GM12801 (cell line): ENCODE measurements at regions not wholly inside any gene's neighbourhood (a gene's known extent, or its start where the extent isn't known, plus 50 kb on each side); places are given as distances from the start of the nearest gene placed in this dataset.

Experiments
- CTCF ChIP-seq: IDR thresholded peaks from one replicate; pipeline ENCODE4 v1.5.1; 2011; ENCODE audit warnings: control low read depth; ENCODE audit not compliant: insufficient read length; ENCODE audit errors: extremely low read depth

- TF ChIP-seq CTCF, result no peak
Measured at GRCh38 chr10:113261161-113261560, 291.7 kb upstream of the HABP2 start.

DNA sequence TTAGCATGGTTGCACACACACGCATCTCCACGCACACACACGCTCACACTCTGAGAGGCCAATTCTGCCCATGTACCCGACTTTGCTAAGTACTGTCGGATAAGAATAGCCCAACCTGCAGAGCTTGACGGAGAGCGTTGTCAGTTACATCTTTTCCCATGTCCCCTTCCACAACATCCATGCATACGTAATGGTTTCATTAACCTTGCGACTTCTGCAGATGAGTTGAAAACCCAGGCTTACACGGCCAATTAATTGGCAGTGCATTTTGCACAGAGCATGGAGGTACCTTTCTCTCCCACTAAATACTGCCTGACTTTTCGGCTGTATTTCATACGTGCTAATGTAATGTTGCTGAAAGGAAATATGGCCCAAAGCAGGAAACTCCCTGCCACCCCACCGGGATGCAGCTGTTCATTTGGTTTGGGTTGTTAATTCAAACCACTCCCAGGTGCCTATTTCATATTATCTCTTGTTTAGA, 291.2 kb upstream of the HABP2 start:
- no peak for TF ChIP-seq CTCF

DNA sequence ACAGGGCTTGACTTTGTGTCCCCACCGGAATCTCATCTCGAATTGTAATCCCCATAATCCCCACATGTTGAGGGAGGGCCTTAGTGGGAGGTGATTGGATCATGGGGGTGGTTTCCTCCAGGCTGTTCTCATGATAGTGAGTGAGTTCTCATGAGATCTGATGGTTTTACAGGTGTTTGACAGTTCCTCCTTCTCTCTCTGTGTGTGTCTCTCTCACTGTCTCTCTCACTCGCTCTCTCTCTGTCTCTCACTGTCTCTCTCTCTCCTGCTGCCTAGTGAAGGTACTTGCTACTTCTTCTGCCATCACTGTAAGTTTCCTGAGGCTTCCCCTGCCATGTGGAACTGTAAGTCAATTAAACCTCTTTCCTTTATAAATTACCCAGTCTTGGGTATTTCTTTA, 289.8 kb upstream of the HABP2 start:
- no peak for TF ChIP-seq CTCF

- TF ChIP-seq CTCF, result no peak
Measured at GRCh38 chr10:113264333-113265131, 288.3 kb upstream of the HABP2 start.

DNA sequence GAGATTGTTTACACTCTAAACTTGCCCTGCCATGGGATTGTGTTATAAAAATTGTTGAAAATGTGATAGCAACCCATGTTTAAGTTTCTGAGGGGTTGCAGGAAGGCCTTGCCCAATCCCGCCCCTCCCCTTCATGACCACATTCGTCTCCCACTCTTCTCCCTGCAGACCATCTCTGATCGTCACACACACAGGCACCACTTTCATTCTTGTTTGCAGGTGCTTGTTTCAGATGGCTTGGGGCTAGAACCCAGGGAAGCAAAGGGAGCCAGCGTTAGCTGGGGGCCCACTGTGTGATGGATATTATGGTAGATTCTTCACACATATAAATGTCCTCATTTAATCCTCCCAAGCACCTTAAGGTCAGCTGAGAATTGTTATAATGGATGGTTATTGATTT, 286.7 kb upstream of the HABP2 start:
- no peak for TF ChIP-seq CTCF

DNA sequence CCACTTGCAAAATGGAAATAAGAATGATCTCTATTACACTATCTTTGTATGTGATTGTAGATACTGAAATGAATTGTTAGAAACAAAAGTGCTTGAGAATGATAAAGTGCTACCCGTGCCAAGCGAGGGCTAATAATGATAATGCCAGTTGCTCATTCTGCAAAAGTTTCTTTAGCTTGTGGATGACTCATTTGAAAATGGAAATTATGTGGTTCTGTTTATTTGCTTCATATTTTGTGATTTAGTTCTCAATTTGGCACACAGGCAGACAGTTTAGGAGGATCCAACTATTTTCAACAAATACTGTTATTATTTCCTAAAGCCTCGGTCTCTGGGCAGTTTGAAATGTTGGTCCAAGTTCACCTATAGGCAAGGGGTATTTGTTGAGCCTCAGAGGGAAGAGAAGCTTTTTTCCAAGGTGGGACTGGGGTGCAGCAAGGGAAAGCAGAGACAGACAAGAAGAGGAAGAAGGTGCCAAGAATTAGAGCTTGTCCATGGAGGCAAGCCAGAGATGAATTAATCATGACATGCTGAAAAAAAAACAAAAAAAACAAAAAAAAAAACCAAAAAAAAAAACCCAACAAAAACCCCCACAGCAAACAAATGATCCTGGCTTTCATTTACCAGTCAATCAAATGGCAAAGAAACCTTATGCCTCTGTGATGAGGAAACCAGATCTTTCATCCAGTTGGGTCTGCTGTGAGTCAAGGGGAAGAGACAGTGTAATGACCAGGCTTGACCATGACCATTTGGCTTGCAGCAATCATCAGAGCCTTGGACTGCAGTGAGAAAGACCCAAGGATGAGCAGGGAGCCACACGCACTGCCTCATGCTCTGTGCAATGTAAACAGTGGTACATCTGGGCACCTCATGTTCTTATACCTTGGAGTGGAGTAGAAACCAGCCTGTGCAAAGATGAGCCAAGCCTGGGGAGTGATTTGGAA, 285.0 kb upstream of the HABP2 start:
- no peak for TF ChIP-seq CTCF

DNA sequence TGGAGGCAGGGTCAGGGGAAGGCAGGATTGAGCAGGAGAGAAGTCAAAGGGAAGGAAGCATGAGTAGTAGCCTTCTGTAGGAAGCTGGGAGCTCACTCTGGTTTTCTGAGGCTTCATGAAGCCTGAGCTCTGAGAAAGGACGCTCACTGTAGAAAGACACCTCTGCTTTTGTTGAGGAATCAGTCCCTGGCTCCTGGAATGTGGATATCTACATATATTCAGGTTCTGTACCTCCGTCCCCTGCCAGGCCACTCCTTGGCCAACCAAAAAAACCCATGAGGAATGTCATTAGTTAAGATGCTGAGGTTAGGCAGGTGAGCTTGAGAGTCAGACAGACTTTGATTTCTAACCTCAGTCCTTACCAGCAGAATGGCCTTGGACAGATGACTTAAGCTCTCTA, 283.5 kb upstream of the HABP2 start:
- TF ChIP-seq CTCF, result no peak
